Hepatocyte (in vitro differentiated cells): ENCODE measurements at regions not wholly inside any gene's neighbourhood (a gene's known extent, or its start where the extent isn't known, plus 50 kb on each side); places are given as distances from the start of the nearest gene placed in this dataset.

Experiments
- CTCF ChIP-seq: fragments of 200-600 bp; sonication (generic); IDR thresholded peaks from 2 replicates; pipeline ENCODE4 v1.5.1; 2016; ENCODE audit warnings: antibody characterized with exemption, mild to moderate bottlenecking; ENCODE audit not compliant: poor library complexity
- EZH2 ChIP-seq: fragments of 200-600 bp; sonication (generic); IDR thresholded peaks from 2 replicates; pipeline ENCODE4 v1.6.1; 2016; ENCODE audit warnings: antibody characterized with exemption, mild to moderate bottlenecking, borderline replicate concordance

GRCh38 chr1:163614361-163614760 is 292.6 kb downstream of the NUF2 start:
- no peak for TF ChIP-seq EZH2
- TF ChIP-seq CTCF = no peak
